Endothelial cell of umbilical vein (primary cell): ENCODE measurements at regions not wholly inside any gene's neighbourhood (a gene's known extent, or its start where the extent isn't known, plus 50 kb on each side); places are given as distances from the start of the nearest gene placed in this dataset.
A peak's percentile ranks its signal among the peaks of the same experiment; 100 is the strongest.

Experiments used
- BruUV-seq: library from RNA; stranded (reverse); fragments of 400-500 nt; replicated peaks from 2 replicates; lab custom pipeline; 2021; lab: Mats Ljungman, UMichigan
- CTCF ChIA-PET: fragments of 300-600, 350-600 bp; sonication (Branson Sonifier 250); formaldehyde crosslinking; loops from one replicate; lab custom pipeline; 2021; ENCODE audit warnings: antibody characterized with exemption, inconsistent platforms; lab: Charles Lee
- POLR2A ChIA-PET: fragments of 300-600, 350-600 bp; sonication (Branson Sonifier 250); formaldehyde crosslinking; loops from one replicate; lab custom pipeline; 2021; ENCODE audit warnings: antibody characterized with exemption, inconsistent platforms; lab: Charles Lee
- DNase-seq: peaks from one replicate; pipeline ENCODE4 v3.0.0-alpha.2; 2011; ENCODE audit warnings: low read depth, low spot score
- FAIRE-seq: peaks from 2 replicates; lab custom pipeline; 2011; peaks lifted over from hg19 to GRCh38; lab: Jason Lieb, UNC
- H2AFZ ChIP-seq: 2 replicates; pipeline ENCODE4 v1.6.0; 2012; ENCODE audit warnings: low read depth, low read length, control low read depth, inconsistent platforms
- H3K27ac ChIP-seq: 2 replicates; pipeline ENCODE4 v1.5.1; 2011; ENCODE audit warnings: low read depth, mild to moderate bottlenecking, control low read depth, low read length, moderate library complexity; ENCODE audit not compliant: insufficient read depth
- H3K27me3 ChIP-seq, 2 experiments: 2 replicates each; pipeline versions ENCODE4 v1.6.0 to v1.6.1; 2011; ENCODE audit warnings: low read length in 2 of 2, mixed read lengths in 1 of 2; ENCODE audit not compliant: control insufficient read depth in 2 of 2, insufficient read depth in 2 of 2
- H3K36me3 ChIP-seq, 2 experiments: 2 replicates in 1 of 2; 3 replicates in 1 of 2; pipeline ENCODE4 v1.5.1; 2011; ENCODE audit warnings: low read length in 2 of 2, mild to moderate bottlenecking in 1 of 2, moderate library complexity in 1 of 2; ENCODE audit not compliant: control insufficient read depth in 2 of 2, insufficient read depth in 2 of 2; ENCODE audit errors: extremely low read depth in 1 of 2
- H3K4me1 ChIP-seq: 3 replicates; pipeline ENCODE4 v1.5.1; 2011; ENCODE audit warnings: mild to moderate bottlenecking, low read length; ENCODE audit not compliant: control insufficient read depth, insufficient read depth; ENCODE audit errors: extremely low read depth
- H3K4me2 ChIP-seq: 2 replicates; pipeline ENCODE4 v1.6.1; 2011; ENCODE audit warnings: low read length, control low read depth, mixed read lengths; ENCODE audit not compliant: insufficient read depth
- H3K4me3 ChIP-seq, 3 experiments: fragments of 200-600 bp in 1 of 3; sonication (generic), shearing (Covaris generic) in 1 of 3; replicated peaks in 1 of 3; 2 replicates each; pipeline ENCODE4 v1.5.1; 2011 to 2016; ENCODE audit warnings: control low read depth in 3 of 3, low read length in 3 of 3, mild to moderate bottlenecking in 2 of 3, inconsistent platforms in 1 of 3, low read depth in 1 of 3, moderate library complexity in 1 of 3; ENCODE audit not compliant: insufficient read depth in 1 of 3
- H3K79me2 ChIP-seq: 2 replicates; pipeline ENCODE4 v1.6.0; 2012; ENCODE audit warnings: low read length, inconsistent platforms; ENCODE audit not compliant: control insufficient read depth, insufficient read depth
- H3K9ac ChIP-seq: replicated peaks from 2 replicates; pipeline ENCODE3; 2011; ENCODE audit warnings: low read length, control low read depth; ENCODE audit not compliant: insufficient read depth; ENCODE audit errors: extremely low read depth
- H3K9me1 ChIP-seq: replicated peaks from 3 replicates; pipeline ENCODE4 v1.6.0; 2011; ENCODE audit warnings: mild to moderate bottlenecking, low read length; ENCODE audit not compliant: control insufficient read depth, insufficient read depth; ENCODE audit errors: extremely low read depth
- H3K9me3 ChIP-seq: replicated peaks from 2 replicates; pipeline ENCODE4 v1.5.1; 2012; ENCODE audit warnings: low read length, inconsistent platforms; ENCODE audit not compliant: control insufficient read depth, insufficient read depth
- H4K20me1 ChIP-seq: replicated peaks from 2 replicates; pipeline ENCODE3; 2011; ENCODE audit warnings: mild to moderate bottlenecking, low read length; ENCODE audit not compliant: control insufficient read depth, insufficient read depth; ENCODE audit errors: extremely low read depth
- CTCF ChIP-seq, 2 donors: IDR thresholded peaks; 1 replicate in 1 of 2; 2 replicates in 1 of 2; pipeline ENCODE4 v1.5.1; 2011; ENCODE audit warnings: low read length in 2 of 2, mild to moderate bottlenecking in 2 of 2, moderate library complexity in 2 of 2, control low read depth in 1 of 2, inconsistent platforms in 1 of 2, low read depth in 1 of 2; ENCODE audit not compliant: insufficient read depth in 1 of 2; ENCODE audit errors: extremely low read depth in 1 of 2
- JUN ChIP-seq: IDR thresholded peaks from 2 replicates; pipeline ENCODE4 v1.6.1; 2011; ENCODE audit warnings: borderline replicate concordance, low read depth; ENCODE audit not compliant: insufficient read length, insufficient read depth
- dilution Hi-C: fragments of 300-500 bp; cut with MboI; formaldehyde crosslinking; loops from one replicate; pipeline ENCODE4 v1.15.0; 2019; ENCODE audit warnings: low sequenced_read_pairs; ENCODE audit not compliant: extremely low pct_ligation_motif_present
- intact Hi-C: fragments of 100-400 bp; cut with micrococcal nuclease; formaldehyde crosslinking; loops from one replicate; pipeline ENCODE4 v1.10.0; 2022

DNA sequence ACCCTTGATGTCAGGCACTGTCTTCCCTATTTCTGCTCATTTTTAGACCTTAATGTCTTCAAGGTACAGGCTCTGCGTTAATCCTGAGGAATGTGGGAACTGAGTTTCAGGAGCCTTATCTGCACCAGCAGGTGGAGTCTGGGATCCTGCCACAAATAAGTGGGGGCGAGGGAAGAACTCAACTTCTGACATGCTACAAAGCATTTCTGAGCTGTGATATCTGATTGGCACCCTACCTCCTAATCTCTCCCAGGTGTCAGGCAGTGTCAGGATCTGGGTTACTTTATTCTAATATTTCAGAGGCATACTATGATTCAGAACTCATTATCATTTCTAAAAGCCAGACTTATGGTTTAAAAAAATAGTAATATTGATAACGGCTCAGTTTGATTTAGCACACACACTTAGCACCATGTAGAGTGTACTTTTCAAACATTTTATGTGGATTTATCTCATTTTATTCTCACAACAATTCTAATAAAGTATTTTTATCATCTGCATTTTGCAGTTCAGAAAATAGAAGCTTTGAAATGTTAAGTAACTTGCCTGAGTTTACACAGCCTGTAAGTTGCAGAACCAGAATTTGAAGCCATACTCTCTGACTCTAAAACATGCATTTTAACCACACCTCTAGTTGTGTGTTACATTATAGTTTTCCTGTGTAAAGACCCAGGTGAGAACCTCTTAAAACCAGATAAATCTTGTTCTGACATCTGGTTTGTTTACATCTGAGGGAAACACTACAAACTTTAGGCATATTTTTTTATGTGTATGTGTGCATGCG lies 358.6 kb downstream of the TDRD3 start:
- DNase-seq (peak; percentile 65), FAIRE-seq (no peak)
- POLR2A ChIA-PET: no interaction called here
- Histone ChIP-seq H3K4me3 (no peak overlapping the region), H3K9me3 (no peaks in the 10 kb centered on the region), H3K27ac (no peak overlapping the region), H3K79me2 (no peaks in the 10 kb centered on the region), H3K9ac (no peak overlapping the region), H2AFZ (no peak overlapping the region), H3K4me1 (peaks cover 18% of the 10 kb centered on the region), H3K9me1 (no peaks in the 10 kb centered on the region), H3K27me3 (no peaks in the 10 kb centered on the region), H4K20me1 (no peaks in the 10 kb centered on the region), H3K36me3 (no peaks in the 10 kb centered on the region), H3K4me2 (no peak overlapping the region)
- dilution Hi-C loops (no loop called here), intact Hi-C loops (loop anchor here (1.0 kb wide), 1 partner anchor 235 kb away; no protein-coding TSS in a partner anchor)
- TF ChIP-seq JUN (no peak), CTCF (IDR thresholded peaks at IDR 0.05; ENCODE audit: extremely low read depth in 1 of 2, insufficient read depth in 1 of 2, low read depth in 1 of 2, low read length in 2 of 2) (peak in 1 of 2 donors; percentile 38)
- CTCF ChIA-PET: interaction anchor here (1.2 kb wide), 1 partner anchor 1199 kb away, joined by 4 read pairs; no protein-coding TSS in a partner anchor
- BruUV-seq: no TSS peak
